Neural progenitor cell (in vitro differentiated cells): ENCODE measurements at regions not wholly inside any gene's neighbourhood (a gene's known extent, or its start where the extent isn't known, plus 50 kb on each side); places are given as distances from the start of the nearest gene placed in this dataset.
A peak's percentile ranks its signal among the peaks of the same experiment; 100 is the strongest.

Experiments used
- DNase-seq: peaks from one replicate; pipeline ENCODE4 v3.0.0-alpha.2; 2016; ENCODE audit warnings: low spot score
- H2AFZ ChIP-seq: fragments of 200-600 bp; sonication (generic); replicated peaks from 2 replicates; pipeline ENCODE4 v1.6.1; 2016; ENCODE audit warnings: antibody characterized with exemption
- H3F3A ChIP-seq: fragments of 200-600 bp; sonication (generic); 2 replicates; pipeline ENCODE4 v1.6.1; 2016; ENCODE audit warnings: antibody characterized with exemption, low read depth
- H3K27ac ChIP-seq: fragments of 200-600 bp; sonication (generic); 2 replicates; pipeline ENCODE4 v1.5.1; 2016; ENCODE audit warnings: mild to moderate bottlenecking
- H3K27me3 ChIP-seq: fragments of 200-600 bp; sonication (generic); 2 replicates; pipeline ENCODE4 v1.6.1; 2016; ENCODE audit warnings: mild to moderate bottlenecking, moderate library complexity
- H3K36me3 ChIP-seq: fragments of 200-600 bp; sonication (generic); 2 replicates; pipeline ENCODE4 v1.5.1; 2016
- H3K4me1 ChIP-seq: fragments of 200-600 bp; sonication (generic); 2 replicates; pipeline ENCODE4 v1.6.1; 2016; ENCODE audit warnings: mixed run types
- H3K4me2 ChIP-seq: fragments of 200-600 bp; sonication (generic); 2 replicates; pipeline ENCODE4 v1.6.1; 2016
- H3K4me3 ChIP-seq: fragments of 200-600 bp; sonication (generic); 2 replicates; pipeline ENCODE4 v1.5.1; 2016
- H3K79me2 ChIP-seq: fragments of 200-600 bp; sonication (generic); 2 replicates; pipeline ENCODE4 v1.6.1; 2016; ENCODE audit warnings: low read depth
- H3K9ac ChIP-seq: fragments of 200-600 bp; sonication (generic); 2 replicates; pipeline ENCODE4 v1.6.1; 2016
- H3K9me3 ChIP-seq: fragments of 200-600 bp; sonication (generic); 2 replicates; pipeline ENCODE4 v1.5.1; 2016; ENCODE audit warnings: low read depth
- H4K20me1 ChIP-seq: fragments of 200-600 bp; sonication (generic); 2 replicates; pipeline ENCODE4 v1.6.1; 2016; ENCODE audit warnings: low read depth
- H3K27ac Mint-ChIP-seq: 3 replicates; pipeline ENCODE4 v1.8.0; 2021; ENCODE audit warnings: mixed read lengths
- H3K27me3 Mint-ChIP-seq: 2 replicates; pipeline ENCODE4 v1.8.0; 2022; ENCODE audit warnings: low read depth, mild to moderate bottlenecking, inconsistent platforms, moderate library complexity, mixed read lengths; ENCODE audit not compliant: insufficient read depth
- H3K36me3 Mint-ChIP-seq: 3 replicates; pipeline ENCODE4 v1.8.0; 2021; ENCODE audit warnings: mixed read lengths
- H3K4me1 Mint-ChIP-seq: 3 replicates; pipeline ENCODE4 v1.8.0; 2021; ENCODE audit warnings: mixed read lengths
- H3K4me3 Mint-ChIP-seq: 3 replicates; pipeline ENCODE4 v1.8.0; 2021; ENCODE audit warnings: mild to moderate bottlenecking, moderate library complexity, mixed read lengths
- H3K9me3 Mint-ChIP-seq: 3 replicates; pipeline ENCODE4 v1.8.0; 2020; ENCODE audit warnings: mixed read lengths
- CTCF ChIP-seq: fragments of 200-600 bp; sonication (generic); IDR thresholded peaks from 2 replicates; pipeline ENCODE4 v1.5.1; 2017; ENCODE audit warnings: antibody characterized with exemption, mild to moderate bottlenecking
- EZH2 ChIP-seq: fragments of 200-600 bp; sonication (generic); IDR thresholded peaks from 2 replicates; pipeline ENCODE4 v1.6.1; 2017; ENCODE audit warnings: antibody characterized with exemption, mild to moderate bottlenecking, moderate library complexity
- EZH2phosphoT487 ChIP-seq: fragments of 200-600 bp; sonication (generic); IDR thresholded peaks from 2 replicates; pipeline ENCODE4 v1.6.1; 2017; ENCODE audit warnings: antibody characterized with exemption

DNA sequence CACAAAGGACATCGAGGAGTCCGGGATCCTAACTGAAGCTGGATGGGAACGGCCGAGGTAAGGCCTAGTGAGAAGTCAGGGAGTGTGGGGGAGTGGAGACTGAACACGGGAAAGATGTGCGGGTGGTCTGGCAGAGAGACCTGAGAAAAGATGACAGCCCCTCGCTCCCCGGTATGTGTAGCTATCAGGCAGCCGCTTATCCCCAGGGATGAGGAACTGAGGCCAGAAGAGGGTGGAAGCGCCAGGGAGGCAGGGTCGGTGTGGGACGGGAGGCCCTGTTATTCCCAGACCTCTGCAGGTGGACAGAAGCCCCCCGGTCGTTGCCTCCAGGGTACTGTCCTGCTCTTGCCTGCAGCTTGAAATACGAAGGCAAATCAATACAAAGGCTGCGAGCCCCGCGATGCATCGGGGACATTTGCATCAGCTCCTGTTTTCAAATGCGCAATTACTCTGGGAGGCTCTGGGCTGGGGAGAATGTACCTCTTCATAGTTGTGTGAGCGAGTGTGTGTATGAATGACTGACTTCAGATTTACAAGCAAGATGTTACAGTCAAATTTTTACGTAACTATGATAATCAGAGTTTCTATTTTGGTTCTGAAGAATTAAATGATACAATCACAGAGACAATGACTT lies 221.3 kb downstream of the QKI start:
- Histone ChIP-seq H2AFZ (no peak overlapping the region), H3K27ac (no peak overlapping the region), H3K36me3 (no peaks in the 10 kb centered on the region), H3K79me2 (no peaks in the 10 kb centered on the region), H3K4me2 (no peak overlapping the region), H4K20me1 (no peaks in the 10 kb centered on the region), H3K27me3 (no peaks in the 10 kb centered on the region), H3F3A (no peaks in the 10 kb centered on the region), H3K4me1 (no peaks in the 10 kb centered on the region), H3K9me3 (no peaks in the 10 kb centered on the region), H3K4me3 (no peak overlapping the region), H3K9ac (no peak overlapping the region)
- Mint-ChIP-seq H3K4me3 (no peak overlapping the region), H3K27ac (peak overlapping the region; percentile 2), H3K4me1 (peaks cover 15% of the 10 kb centered on the region), H3K36me3 (no peaks in the 10 kb centered on the region), H3K27me3 (peaks cover 4% of the 10 kb centered on the region), H3K9me3 (peaks cover 15% of the 10 kb centered on the region)
- TF ChIP-seq CTCF (no peak), EZH2 (no peak), EZH2phosphoT487 (no peak)
- no peak for DNase-seq

- no peak for DNase-seq
- Histone ChIP-seq H3K27me3 (no peaks in the 10 kb centered on the region), H3F3A (no peaks in the 10 kb centered on the region), H3K79me2 (no peaks in the 10 kb centered on the region), H3K36me3 (no peaks in the 10 kb centered on the region), H3K27ac (no peak overlapping the region), H4K20me1 (no peaks in the 10 kb centered on the region), H2AFZ (no peak overlapping the region), H3K4me3 (no peak overlapping the region), H3K4me1 (no peaks in the 10 kb centered on the region), H3K9me3 (no peaks in the 10 kb centered on the region), H3K9ac (no peak overlapping the region), H3K4me2 (no peak overlapping the region)
- TF ChIP-seq EZH2phosphoT487 (no peak), CTCF (no peak), EZH2 (no peak)
- Mint-ChIP-seq H3K27me3 (peaks cover 4% of the 10 kb centered on the region), H3K36me3 (no peaks in the 10 kb centered on the region), H3K27ac (peak overlapping the region; percentile 2), H3K9me3 (peaks cover 15% of the 10 kb centered on the region), H3K4me1 (peaks cover 15% of the 10 kb centered on the region), H3K4me3 (no peak overlapping the region)
These were observed 220.8 kb downstream of the QKI start for GRCh38 chr6:163635315-163635714.

- H3K27me3 ChIP-seq, result no peaks in the 10 kb centered on the region
- H3K79me2 ChIP-seq, result no peaks in the 10 kb centered on the region
- no peak overlapping the region for H3K27ac ChIP-seq
- H3F3A ChIP-seq, result no peaks in the 10 kb centered on the region
- H3K4me2 ChIP-seq, result no peak overlapping the region
- peaks cover 4% of the 10 kb centered on the region for H3K27me3 Mint-ChIP-seq
- no peak overlapping the region for H3K4me3 ChIP-seq
- no peak overlapping the region for H3K4me3 Mint-ChIP-seq
- H3K9me3 Mint-ChIP-seq, result peaks cover 22% of the 10 kb centered on the region
- H3K36me3 ChIP-seq, result no peaks in the 10 kb centered on the region
- H3K9ac ChIP-seq, result no peak overlapping the region
- TF ChIP-seq EZH2 (no peak), CTCF (no peak), EZH2phosphoT487 (no peak)
- H3K4me1 ChIP-seq, result no peaks in the 10 kb centered on the region
- no peak for DNase-seq
- H3K27ac Mint-ChIP-seq, result no peak overlapping the region
- no peaks in the 10 kb centered on the region for H3K36me3 Mint-ChIP-seq
- no peaks in the 10 kb centered on the region for H3K9me3 ChIP-seq
- H3K4me1 Mint-ChIP-seq, result peaks cover 15% of the 10 kb centered on the region
- peak overlapping the region; percentile 72 for H2AFZ ChIP-seq
- no peaks in the 10 kb centered on the region for H4K20me1 ChIP-seq
These were observed 220.0 kb downstream of the QKI start for GRCh38 chr6:163634211-163635171.
